SK-N-DZ (cell line): ENCODE measurements at regions not wholly inside any gene's neighbourhood (a gene's known extent, or its start where the extent isn't known, plus 50 kb on each side); places are given as distances from the start of the nearest gene placed in this dataset.

Experiments
- DNase-seq: peaks from one replicate; pipeline ENCODE4 v3.0.0-alpha.2; 2015; ENCODE audit warnings: low spot score

GRCh38 chr9:73655363-73655762 is 503.7 kb downstream of the ANXA1 start:
- peak; percentile 77 for DNase-seq

- no peak for DNase-seq
Measured at GRCh38 chr9:73655831-73656230, 504.2 kb downstream of the ANXA1 start.

DNA sequence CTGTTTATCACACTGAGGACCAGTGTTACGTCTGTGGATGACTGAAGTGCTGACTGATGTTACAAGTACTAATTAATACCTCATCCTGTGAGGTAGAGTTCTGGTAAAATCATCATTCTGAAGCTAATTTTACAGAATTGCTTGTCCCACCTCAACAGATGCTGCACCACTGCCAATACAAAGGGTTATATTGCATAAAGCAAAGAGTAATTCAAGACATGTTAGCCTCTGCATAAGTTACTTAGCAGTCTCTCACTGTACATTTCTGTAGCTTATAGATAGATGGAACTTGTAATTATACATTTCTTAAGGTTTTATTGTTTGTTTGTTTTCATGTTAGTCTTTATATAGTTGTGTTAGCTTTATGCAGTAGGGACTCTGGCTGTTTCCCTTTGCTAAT is 513.6 kb downstream of the ANXA1 start:
- DNase-seq = no peak

GRCh38 chr9:73667749-73668148 is 516.1 kb downstream of the ANXA1 start:
- DNase-seq = peak; percentile 47

DNA sequence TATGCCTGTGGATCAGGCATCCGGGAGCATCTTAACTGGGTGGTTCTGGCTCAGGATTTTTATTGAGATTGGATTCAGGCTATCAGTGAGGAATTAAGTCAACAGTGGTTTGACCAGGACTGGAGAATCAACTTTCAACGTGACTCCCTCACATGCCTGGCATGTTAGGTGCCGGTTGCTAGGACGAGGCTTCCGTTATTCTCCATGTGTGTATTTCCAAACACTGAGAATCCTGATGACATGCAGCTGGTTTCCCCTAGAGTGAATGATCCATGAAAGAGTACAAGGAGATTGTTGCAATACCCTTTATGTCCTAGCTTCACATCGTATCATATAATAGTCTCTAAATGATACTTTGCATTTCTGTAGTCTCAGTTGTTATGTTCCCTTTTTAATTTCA is 529.2 kb downstream of the ANXA1 start:
- no peak for DNase-seq

GRCh38 chr9:73682789-73683188 is 531.1 kb downstream of the ANXA1 start:
- DNase-seq = no peak

- DNase-seq = peak; percentile 39
Measured at GRCh38 chr9:73683862-73684591, 532.4 kb downstream of the ANXA1 start.

DNA sequence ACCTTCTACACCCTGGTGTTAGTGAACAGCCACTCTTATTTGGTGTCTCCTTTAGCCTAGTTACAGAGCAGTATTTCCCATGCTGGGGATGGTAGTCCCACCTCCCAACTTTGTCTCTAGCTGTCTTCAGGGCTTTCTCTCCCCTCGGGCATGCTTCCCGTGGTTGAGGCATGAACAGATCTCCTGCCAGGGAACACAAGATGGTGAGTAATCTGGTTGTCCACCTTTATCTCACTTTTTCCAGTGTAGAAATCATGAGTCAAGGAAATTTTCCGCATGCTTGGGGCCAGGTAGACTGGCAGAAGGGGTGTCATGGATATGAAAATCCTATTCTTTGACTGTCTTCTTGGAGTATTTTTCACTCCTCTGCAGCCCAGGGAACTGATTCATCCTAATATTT is 532.9 kb downstream of the ANXA1 start:
- no peak for DNase-seq

DNA sequence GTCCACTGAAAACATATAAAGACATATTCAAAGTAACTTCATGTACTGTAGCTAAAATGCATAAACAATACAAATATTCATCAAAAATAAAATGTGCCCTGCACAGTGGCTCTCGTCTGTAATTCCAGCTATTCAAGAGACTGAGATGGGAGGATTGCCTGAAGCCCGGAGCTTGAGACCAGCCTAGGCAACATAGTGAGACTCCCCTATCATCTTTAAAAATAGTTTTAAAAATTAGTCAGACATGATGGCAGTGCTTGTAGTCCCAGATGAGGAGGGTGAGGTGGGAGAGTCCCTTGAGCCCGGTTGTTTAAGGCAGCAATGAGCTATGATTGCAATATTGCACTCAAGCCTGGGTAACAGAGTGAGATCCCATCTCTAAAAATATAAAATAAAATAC is 534.1 kb downstream of the ANXA1 start:
- DNase-seq = no peak

GRCh38 chr9:73689051-73689870 is 537.6 kb downstream of the ANXA1 start:
- DNase-seq = no peak

- no peak for DNase-seq
Measured at GRCh38 chr9:73701415-73702057, 549.9 kb downstream of the ANXA1 start.

- DNase-seq = no peak
Measured at GRCh38 chr9:73714294-73714693, 562.6 kb downstream of the ANXA1 start.

DNA sequence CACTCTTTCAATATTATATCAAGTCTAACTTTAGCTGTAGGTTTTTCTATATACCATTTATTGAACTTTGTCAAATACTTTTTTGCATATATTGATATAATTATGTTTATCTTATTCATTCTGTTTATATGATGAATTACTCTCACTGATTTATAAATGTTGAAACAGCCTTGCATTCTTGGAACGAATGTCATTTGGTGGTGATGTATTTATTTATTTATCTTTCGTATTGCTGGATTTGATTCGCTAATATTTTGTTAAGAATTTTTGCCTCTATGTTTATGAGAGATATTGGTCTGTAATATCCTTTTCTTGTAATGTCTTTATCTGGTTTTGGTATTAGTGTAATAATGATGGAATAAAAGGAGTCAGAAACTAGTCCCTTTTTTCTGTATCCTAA is 563.9 kb downstream of the ANXA1 start:
- DNase-seq = no peak

DNA sequence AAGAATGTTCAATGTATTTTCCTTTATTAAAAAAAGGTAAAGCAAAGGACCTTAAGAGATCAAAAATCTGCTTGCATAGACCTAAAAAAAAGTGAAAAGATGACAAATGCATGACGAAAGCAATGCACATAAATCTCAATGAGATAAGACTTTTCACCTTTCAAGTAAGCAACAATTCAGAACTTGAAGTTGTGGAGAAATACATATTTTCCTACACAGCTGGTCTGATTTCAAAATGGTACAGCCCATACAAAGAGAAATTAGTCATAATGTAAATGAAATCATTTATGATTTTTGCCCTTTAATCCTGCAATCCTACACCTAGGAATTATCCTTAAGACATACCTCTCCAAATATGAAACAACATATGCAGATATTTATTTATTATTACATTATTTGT is 568.0 kb downstream of the ANXA1 start:
- no peak for DNase-seq

DNA sequence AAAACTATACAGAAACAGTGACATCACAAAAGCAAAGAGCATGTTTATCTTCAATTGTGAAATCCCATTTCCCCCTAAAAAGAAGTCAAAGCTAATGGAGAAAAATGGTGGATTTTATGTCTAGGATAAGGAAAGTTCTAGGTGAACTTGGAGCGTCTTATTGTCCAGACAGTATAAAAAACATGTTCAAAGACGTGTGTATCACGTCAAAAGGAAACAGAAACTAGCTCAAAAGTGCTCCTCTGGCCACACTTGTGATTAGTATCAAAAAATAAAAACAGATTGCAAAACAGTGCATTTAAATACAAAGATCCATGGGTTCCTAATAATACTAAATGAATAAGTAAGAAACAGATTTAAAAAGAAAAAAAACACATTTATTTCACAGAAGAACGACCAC is 568.9 kb downstream of the ANXA1 start:
- DNase-seq = no peak

GRCh38 chr9:73736270-73736669 is 584.6 kb downstream of the ANXA1 start:
- no peak for DNase-seq

DNA sequence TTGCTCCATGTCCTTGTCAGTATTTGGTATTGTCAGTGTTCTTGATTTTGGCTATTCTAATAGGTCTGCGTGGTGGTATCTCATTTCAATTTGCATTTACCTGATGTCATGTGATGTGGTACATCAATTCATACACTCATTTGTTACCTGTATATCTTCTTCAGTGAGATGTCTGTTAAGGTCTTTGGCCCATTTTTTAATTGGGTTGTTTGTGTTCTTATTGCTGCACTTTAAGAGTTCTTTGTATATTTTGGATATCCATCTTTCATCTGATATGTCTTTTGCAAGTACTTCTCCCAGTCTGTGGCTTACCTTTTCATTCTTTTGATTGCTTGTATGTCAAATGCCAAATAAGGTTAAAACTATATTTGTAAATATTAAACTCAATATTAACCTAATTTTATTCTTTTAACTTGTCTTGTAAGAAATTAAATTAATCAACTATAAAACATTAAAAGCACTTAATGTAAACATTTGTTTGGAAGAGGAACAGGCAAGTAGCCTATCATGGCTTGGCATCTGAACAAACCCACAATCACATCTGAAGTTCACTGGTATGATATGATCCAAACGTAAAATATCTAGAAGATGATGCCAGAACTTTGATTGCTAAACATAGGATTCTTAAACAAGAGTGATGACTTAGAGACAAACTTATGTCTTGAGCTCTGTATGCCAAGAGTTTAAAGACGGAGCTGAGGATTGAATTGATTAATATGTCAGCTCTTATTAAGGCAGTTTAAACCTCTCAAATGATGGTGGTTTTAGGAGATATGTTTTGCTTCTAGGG is 587.3 kb downstream of the ANXA1 start:
- DNase-seq = no peak

- peak; percentile 69 for DNase-seq
Measured at GRCh38 chr9:73741316-73741715, 589.7 kb downstream of the ANXA1 start.

DNA sequence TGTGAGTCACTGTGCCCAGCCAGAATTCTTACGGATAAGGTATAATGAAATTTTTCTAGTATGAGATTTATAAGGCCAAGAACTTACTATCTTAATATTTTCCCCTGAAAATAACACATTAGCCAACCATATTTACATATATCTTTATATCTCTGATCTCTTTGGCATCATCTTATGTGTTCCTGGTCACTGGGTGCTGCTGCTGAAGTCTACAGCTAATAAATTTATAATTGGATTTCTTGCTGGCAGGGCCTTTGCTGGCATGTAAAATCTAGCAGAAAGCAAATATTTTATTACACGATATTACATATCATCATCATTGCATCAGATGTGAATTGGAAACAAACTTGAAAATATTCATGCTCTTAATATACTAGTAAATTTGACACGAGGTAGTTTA is 590.7 kb downstream of the ANXA1 start:
- DNase-seq = no peak

GRCh38 chr9:73743826-73744225 is 592.2 kb downstream of the ANXA1 start:
- no peak for DNase-seq

GRCh38 chr9:73745598-73745997 is 593.9 kb downstream of the ANXA1 start:
- DNase-seq = no peak

DNA sequence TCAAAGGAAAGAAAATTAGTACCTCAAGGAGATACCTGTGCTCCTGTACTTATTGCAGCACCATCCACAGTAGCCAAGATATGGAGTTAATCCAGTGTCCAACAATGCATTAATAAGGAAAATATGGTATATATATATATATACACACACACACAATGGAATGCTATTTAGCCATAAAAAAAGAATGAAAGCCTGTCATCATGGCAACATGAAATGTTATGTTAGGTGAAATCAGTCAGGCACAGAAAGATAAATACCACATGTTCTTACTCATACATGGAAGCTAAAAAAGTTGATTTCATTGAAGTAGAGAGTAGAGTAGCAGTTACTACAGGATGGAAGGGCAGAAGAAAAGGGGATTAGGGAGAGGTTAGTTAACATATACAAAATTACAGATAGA is 601.5 kb downstream of the ANXA1 start:
- no peak for DNase-seq
